ENCODE measurements at regions not wholly inside any gene's neighbourhood (a gene's known extent, or its start where the extent isn't known, plus 50 kb on each side); places are given as distances from the start of the nearest gene placed in this dataset.

GRCh38 chr1:209105701-209106100 is 477.8 kb upstream of the CAMK1G start:
- TF ChIP-seq, protein P1, sequence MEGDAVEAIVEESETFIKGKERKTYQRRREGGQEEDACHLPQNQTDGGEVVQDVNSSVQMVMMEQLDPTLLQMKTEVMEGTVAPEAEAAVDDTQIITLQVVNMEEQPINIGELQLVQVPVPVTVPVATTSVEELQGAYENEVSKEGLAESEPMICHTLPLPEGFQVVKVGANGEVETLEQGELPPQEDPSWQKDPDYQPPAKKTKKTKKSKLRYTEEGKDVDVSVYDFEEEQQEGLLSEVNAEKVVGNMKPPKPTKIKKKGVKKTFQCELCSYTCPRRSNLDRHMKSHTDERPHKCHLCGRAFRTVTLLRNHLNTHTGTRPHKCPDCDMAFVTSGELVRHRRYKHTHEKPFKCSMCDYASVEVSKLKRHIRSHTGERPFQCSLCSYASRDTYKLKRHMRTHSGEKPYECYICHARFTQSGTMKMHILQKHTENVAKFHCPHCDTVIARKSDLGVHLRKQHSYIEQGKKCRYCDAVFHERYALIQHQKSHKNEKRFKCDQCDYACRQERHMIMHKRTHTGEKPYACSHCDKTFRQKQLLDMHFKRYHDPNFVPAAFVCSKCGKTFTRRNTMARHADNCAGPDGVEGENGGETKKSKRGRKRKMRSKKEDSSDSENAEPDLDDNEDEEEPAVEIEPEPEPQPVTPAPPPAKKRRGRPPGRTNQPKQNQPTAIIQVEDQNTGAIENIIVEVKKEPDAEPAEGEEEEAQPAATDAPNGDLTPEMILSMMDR (IDR thresholded peaks at IDR 0.05; ENCODE audit: borderline replicate concordance, extremely low read depth, low read length, poor library complexity, severe bottlenecking): no peak
- TF ChIP-seq EZH2 (IDR thresholded peaks at IDR 0.05; ENCODE audit: borderline replicate concordance, low read depth, low read length, severe bottlenecking): no peak

Measured in DND-41 (cell line).